Stromal cell of bone marrow (primary cell): ENCODE measurements at regions not wholly inside any gene's neighbourhood (a gene's known extent, or its start where the extent isn't known, plus 50 kb on each side); places are given as distances from the start of the nearest gene placed in this dataset.

Experiments used
- DNase-seq: peaks from one replicate; pipeline ENCODE4 v3.0.0-alpha.2; 2012; ENCODE audit warnings: low read depth

DNA sequence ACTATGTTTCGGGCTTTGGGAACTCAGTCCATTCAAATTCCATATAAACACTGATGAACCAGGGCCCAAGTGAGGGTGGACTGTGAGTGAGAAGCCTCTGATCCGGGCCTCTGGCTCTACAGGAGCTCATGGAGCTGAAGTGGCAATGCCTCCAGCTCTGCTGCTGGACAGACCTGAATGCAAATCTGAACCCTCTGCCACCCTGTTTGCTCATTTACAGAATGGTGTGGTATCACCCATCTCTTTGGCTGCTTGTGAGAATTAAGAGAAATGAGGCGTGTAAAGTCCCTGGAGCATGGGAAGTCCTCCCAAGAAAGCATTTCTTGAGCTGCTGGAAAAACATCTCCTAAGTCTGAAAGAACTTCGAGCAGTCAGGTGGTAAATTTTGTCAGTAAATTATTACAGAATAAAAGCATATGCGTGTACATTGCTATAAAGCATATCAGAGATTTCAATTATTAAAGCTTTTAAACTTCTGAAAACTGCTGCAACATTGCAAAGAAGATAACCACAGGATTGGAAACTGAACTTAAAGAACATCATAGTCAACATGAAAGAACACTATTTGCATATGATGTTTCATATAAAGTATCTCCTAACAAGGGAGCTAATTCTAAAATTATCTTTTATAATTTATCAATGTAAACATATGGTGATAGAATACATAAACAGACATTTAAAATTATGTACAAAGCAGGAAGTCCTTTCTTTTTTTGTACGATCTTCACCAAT lies 369.0 kb downstream of the UQCRFS1 start:
- no peak for DNase-seq

DNA sequence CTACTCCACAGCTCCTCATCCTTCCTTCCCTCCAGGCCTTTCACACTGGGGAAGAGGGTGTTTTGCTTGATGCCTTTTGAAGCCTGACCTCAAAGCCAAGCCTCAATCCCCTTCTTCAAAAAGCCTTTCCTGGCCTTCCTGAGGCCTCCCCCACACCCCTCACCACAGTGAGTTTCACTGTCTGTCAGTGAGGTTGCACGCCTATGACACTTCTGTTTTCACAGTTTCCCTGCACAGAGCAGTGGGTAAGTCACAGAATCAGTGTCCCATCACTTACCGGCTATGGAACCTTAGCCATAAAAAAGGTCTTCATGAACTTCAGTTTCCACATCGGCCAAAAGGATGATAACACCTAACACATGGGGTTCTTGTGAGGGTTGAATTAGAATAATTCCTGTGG lies 371.4 kb downstream of the UQCRFS1 start:
- no peak for DNase-seq

DNA sequence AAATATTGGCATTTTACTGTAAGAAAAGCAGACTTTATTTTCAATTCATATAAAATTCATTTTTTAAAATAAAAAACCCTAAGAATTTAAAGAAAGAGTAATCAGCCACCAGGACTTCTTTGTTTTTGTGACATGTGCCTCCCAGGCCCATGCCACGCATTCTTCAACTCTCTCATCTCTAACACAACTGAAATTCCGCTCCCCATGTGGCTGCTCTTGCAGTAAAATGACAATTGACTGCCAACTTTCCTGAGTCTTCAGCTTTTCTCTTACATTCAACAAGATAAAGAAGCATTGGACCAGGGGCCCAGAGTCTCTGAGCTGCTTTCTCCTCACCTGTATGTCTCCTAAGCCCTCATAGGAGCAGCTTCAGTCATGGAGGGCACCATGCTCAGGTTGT lies 372.1 kb downstream of the UQCRFS1 start:
- no peak for DNase-seq

DNA sequence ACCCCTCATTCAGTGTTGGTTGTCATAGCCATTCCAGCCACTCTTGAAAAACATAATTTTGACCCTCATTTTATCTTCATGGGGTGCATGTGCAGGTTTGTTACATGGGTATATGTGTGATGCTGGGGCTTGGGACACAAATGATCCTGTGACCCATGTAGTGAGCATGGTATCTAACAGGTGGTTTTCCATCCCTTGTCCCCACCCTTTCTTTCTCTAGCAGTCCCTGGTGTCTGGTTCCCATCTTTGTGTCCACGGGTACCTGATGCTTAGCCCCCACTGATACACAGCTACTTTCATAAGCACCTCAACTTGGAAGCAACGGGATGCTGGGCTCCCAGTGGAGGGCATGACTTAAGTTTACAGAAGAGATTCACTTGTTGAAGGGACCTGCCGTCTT lies 373.5 kb downstream of the UQCRFS1 start:
- no peak for DNase-seq

DNA sequence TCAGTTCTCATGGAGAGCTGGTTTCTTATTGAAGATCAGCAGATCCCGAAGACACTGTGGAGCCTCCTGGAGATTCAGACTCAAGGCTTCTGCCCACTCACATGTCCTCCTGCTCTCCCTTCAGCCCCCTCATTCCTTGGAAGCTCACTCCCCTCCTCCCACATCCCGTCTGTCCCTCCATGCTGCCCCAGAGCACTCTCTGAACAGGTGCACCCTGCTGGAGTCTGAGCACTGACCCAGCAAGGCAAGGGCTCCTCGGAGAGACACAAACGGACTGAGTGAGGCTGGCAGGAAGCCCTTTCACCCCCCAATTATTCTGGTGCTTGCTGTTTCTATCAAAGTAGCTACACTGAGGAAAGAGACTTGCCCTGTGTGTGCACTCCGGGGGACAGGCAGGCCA lies 374.0 kb downstream of the UQCRFS1 start:
- no peak for DNase-seq

DNA sequence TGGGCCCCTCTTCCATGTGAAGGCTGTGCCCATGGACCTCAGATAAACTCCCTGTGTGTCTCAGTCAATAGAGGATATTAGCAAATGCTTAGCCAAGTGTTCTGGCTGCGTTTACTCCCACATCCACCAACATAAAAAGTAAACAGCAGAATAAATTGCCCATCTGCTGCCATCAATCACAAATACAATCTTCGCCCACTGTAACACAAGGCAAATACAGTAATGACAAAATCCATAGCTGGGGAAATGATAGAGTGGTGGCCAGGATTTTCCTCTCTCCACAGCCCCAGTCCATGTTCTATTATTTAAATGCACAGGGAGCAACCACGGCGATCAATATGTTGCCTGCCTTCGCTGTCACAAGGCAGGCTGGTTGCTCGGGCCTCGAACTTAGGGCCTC lies 376.5 kb downstream of the UQCRFS1 start:
- DNase-seq, result no peak

DNA sequence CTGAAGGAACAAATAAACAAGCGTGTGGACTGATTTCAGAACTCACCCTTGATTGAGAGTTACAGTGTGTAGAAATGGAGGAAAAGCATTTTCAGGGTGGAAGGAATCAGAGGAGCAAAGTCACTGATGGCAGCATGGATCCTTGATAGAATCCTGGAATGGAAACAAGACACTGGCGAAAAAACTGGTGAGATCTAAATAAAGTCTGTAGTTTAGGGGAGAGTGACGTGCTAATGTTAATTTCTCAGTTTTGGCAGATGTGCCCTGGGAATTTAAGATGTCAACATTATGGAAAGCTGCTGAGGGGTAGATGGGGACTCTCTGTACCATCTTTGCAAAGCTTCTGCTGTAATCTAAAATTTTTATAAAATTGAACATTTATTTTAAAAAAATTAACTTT lies 378.0 kb downstream of the UQCRFS1 start:
- no peak for DNase-seq

DNA sequence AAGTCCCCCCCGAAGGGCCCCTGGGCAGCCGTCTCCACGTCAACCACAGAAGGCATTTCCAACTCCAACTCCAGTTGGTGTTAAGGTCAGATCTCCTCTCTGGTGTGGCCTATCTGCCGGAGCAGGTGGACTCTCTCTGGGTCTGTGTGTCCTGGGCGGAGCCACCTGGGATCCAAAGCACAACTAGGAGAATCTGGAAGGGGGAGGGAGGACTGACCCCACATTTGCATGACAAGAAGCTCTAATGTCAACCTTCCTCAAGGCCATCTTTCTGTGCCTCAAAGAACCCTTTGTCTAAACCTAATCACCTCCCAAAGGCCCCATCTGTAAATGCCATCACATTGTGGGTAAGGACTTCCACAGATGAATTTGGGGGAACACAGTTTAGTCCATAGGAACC lies 381.5 kb downstream of the UQCRFS1 start:
- no peak for DNase-seq

DNA sequence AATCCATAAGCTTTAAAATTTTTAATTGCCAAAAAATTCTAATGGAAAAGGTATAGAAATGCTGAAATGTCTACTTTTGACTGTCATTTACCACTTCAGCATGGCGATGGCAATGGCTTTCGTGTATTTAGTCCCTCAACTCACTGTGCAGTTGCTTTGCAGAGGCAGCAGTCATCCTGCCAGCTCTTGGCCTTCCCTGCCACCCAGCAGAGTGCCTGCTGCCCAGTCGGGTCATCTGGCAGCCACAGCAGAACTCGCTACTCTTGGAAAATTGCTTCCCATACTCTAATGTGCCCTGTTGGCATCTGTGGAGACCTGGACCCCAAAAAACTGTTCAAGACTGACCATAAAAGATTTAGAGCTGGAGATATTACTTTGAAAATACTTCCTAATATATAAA lies 383.2 kb downstream of the UQCRFS1 start:
- no peak for DNase-seq

DNA sequence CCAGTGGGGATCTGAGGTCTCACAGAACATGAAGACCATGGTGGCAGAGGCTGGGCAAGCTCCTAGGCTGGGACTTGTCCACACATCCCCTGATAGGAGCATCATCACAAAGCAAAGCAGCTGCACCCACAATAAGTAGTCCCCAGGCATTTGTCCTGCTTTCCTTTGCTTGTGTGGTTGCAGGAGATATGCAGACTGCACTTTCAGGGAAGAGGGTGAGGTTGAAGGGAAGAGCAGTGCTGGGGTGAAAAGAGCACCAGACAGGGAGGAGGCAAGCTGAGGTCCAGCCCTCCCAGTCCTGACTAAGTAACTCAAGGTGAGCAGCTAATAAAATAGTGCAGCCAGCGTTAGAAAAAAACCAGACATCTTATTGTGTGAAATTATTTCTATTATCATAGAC lies 383.6 kb downstream of the UQCRFS1 start:
- no peak for DNase-seq

DNA sequence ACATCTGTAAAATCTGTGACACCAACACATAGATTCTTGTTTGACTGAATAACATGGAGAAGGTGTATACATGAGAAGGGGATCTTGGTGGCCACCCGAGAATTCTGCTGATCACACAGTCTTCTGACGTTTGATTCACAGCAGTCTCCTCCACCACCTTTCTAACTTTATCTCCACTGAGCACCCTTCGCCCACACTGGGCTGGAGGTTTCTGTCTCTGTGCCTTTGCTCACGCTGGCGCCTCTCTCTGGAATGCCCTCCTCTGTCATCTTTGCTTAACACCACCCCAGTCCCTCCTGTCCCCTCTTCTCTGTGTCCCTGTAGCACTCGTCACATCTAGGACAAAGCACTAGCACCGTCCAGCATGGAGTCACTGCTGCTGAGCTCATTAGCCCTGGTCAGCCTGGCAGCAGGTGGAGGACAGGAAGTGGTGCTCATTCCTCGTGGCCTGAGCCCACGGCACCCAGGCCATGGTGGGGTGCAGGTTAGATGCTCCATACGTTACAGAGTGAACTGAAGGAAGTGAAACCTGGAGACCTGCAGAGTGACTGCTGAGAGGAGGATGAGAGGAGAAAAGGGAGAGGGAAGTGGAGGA lies 384.6 kb downstream of the UQCRFS1 start:
- no peak for DNase-seq

DNA sequence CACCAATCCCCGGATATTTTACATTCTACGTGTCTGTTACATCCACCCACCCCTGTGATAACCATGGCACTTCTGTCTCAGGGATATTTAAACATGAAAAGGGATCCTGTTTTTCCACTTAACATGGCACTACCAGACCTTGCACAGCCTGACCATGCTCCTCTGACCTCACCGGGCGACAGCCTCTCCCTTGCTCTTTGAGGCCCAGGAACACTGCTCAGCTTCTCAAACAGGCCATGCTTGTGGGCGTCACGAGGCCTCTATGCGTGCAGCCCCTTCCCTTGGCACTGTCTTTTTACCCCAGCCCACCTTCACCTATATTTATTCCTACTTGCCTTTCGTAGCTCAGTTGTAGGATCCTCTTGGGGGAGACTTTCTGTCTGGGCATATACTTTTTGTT lies 385.6 kb downstream of the UQCRFS1 start:
- no peak for DNase-seq

DNA sequence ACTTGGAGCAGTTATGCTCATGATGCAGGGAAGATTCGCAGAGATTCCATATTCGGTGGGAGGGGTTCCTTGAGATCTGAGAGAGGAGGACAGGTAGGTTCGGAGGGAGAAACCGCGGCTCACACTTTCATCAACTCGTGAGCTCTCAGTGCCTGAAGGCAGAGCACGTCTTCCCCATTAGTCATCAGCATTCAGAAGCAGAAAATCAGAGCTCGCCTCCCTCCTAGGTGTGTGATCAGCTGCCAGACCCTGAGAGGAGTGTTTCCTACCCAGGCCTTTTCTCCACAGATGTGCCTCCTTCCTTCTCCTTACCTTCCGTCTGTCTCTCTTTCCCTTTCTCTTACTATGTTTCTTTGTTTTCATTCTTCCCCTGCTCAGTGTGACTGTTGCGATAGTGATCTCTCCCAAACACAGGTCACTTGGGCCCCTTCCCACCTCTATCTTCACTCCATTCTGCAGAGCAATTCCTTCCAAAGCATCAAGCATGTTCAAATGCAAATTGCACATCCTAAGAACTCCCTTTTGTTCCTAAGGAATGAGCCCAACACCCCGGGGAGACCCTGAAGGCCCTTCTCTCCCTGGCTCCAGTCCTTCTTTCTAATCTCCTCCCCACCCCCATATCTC lies 389.5 kb downstream of the UQCRFS1 start:
- DNase-seq, result no peak

DNA sequence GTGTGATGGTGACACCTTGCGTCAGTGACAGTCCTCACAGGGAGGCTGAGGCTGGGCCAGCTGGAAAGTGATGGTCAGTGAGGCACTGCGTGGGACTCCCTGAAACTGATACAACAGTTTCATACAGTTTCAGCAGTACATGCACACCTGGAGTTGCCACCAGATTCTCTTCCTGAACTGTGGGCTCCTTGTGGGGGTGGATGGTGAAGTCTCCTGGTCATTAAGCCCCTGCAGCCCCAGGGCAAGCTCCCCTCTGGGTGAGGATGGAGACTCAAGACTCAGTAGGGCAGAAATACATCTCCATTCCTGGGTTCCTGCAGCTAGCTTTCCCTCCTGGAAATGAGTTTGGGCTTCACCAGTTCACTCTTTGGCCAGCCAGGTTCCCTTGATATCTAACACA lies 392.7 kb downstream of the UQCRFS1 start:
- DNase-seq, result no peak

DNA sequence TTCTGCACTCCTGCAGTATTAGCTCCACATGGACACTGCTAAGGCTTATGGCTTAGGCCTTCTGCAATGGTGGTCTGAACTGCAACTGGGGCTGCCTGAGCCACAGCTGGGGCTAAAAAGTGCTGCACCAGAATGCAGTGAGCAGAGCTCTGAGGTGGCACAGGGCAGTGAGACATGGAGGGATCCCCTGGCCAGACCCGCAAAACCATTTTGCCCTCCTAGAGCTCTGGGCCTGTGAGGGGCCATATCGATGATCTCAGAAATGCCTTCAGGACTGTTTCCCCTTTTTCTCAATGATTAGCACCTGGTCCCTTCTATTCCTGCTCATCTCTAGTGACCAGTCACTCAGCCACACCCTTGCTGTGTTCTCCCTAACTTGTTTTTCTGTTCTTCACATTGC lies 397.7 kb downstream of the UQCRFS1 start:
- no peak for DNase-seq

DNA sequence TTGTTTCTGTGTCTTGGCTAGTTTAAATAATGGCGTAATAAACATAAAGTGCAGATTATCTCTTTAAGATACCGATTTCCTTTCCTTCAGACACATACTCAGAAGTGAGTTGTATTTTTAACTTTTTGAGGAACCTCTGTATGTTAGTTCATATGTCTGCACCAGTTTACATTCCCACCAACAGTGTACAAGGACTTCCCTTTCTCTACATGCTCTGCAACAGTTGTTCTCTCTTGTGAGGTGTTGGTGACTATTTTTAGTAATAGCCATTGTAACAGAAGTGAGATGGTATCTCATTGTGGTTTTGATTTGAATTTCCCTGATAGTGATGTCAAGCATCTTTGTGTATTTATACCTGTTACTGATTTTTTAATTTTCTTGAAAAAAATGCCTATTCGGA lies 418.6 kb downstream of the UQCRFS1 start:
- no peak for DNase-seq

DNA sequence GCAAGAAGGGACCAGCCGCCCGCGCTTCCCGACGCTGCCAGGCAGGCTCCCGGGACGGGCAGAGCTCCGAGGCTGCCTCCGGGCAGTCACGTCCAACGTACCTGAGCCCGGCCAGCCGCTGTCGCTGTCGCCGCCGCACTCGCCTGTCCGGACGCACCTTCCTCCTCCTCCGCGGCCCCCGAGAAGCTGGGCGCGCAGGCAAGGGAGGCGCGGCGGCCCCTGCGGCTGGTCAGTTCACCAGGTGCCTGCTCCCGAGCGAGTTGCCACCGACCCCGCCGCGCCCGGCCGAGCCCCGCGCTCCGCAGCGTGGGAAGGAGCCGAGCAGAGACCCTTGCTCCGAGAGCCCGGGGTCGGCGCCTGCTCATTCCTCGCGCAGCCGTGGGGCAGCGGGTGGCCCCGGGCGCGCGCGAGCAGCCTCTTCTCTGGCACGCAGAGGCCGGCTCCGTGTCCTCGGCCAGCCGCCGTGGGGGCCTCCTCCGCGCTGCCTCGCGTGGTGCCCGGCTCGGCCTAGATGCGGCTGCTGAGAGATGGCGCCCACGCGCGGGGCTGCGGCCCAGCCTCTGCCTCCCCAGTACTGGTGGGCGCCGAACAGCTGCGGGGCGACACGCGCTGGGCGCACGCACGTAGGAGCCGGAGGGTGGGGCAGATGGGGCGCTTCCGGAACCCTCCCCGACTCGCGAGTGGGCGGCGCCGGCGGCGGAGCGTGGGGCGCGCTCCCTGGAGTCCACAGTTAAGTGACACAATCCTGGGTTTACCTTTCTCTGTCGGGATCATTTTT lies 419.4 kb downstream of the UQCRFS1 start:
- no peak for DNase-seq

DNA sequence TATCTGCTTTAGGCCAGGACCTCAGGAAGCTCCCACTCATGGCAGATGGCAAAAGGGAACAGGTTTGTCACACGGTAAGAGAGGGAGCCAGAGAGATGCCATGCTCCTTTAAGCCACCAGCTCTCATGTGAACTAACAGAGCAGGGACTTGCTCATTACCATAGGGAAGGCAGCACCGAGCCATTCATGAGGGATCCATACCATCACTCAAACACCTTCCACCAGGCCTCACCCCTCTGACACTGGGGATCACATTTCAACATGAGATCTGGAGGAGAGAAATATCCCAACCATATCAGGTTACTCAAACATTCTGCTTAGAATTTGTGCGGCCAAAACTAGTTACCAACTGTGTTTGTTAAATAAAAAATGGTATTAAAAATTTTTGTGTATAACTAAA lies 427.0 kb downstream of the UQCRFS1 start:
- DNase-seq, result no peak

DNA sequence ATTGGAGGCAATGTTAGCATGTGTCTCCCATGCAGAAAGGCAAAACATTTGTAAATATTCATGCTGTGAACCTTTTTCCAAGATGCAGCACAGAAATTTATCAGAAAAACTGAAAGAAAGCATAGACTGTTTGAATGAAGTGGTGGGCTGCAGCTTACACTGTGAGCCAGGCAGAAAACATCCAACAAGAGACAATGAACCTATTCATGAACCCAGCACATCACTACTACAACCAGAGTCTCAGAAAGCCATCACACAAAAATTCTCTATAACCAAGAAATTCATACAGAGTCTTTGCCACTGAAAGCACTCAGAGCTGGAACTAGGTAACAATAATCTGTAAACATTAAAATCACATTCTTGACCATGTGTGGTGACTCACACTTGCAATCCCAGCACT lies 448.9 kb downstream of the UQCRFS1 start:
- no peak for DNase-seq

DNA sequence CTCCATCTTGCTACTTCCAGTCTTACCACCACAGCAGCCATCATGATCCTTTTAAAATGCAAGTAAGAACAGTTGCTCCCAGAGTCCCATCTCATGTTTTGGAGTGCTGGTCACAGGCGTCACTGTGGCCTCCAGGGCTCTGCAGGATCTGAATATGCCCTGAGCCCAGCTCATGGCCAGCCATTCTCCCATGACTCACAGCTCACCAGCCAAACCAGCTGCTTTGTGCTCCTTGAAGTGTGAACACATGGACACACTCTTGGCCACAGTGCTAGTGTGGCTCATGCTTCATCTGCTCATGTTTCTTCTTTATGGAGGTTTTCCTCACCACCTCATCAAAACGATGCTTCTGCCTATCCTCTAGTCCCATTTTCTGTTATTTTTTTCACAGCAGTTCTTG lies 466.5 kb downstream of the UQCRFS1 start:
- DNase-seq, result no peak

DNA sequence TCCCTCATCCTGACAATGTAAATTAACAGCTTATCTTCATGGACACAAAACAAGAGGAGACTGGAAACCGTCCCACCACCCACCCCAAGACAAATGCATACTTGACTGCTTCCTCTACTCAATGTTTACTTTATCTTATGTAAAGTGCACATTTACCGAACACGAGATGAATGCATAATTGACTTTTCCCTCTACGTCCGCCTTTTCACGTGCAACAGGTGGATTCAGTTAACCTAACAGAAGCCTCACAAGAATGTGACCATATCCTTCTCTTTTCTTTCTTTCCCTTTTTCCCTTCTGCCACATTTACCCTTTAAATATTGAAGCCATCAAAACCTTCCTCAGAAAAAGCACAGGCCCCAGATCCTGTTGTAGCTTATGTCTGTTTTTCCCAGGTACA lies 468.0 kb downstream of the UQCRFS1 start:
- no peak for DNase-seq

DNA sequence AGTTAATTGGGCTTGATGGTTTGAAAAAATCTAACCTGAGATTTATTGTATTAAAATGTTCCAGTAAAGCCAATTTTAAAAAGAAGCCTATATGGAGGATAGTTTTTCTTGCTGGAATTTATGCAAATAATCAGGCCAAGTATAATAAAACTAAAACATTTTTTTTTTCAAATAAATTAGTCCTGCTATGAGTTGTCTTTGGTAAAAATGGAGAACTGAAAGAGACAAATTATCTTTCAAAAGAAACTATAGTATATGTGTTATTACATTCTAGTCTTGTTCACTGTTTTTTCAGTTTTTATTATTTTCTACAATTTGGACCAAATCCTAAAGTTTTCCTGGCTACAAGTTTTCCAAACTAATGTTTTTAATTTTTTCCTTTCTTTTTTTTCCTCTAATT lies 468.9 kb downstream of the UQCRFS1 start:
- DNase-seq, result no peak
